Right atrium auricular region (tissue), 2 donors: ENCODE measurements at regions not wholly inside any gene's neighbourhood (a gene's known extent, or its start where the extent isn't known, plus 50 kb on each side); places are given as distances from the start of the nearest gene placed in this dataset.

Source experiments
- DNase-seq: peaks from one replicate; pipeline ENCODE4 v3.0.0-alpha.2; 2019; ENCODE audit warnings: low spot score
- H3K27ac ChIP-seq, 2 donors: fragments of 200-600 bp; sonication (generic); 1 replicate in 1 of 2; 2 replicates in 1 of 2; pipeline ENCODE4 v1.5.1; 2016 to 2019
- H3K27me3 ChIP-seq, 2 donors: fragments of 200-600 bp; sonication (generic); one replicate each; pipeline versions ENCODE4 v1.5.1 to v1.6.0; 2017 to 2019
- H3K36me3 ChIP-seq: fragments of 200-600 bp; sonication (generic); one replicate; pipeline ENCODE4 v1.5.1; 2016
- H3K4me1 ChIP-seq, 2 donors: fragments of 200-600 bp; sonication (generic); one replicate each; pipeline versions ENCODE4 v1.5.1 to v1.6.0; 2017 to 2019
- H3K4me3 ChIP-seq, 2 donors: fragments of 200-600 bp; sonication (generic); 1 replicate in 1 of 2; 2 replicates in 1 of 2; pipeline ENCODE4 v1.5.1; 2017 to 2019; ENCODE audit warnings: mild to moderate bottlenecking in 1 of 2, moderate library complexity in 1 of 2
- H3K9me3 ChIP-seq, 2 donors: fragments of 200-600 bp; sonication (generic); one replicate each; pipeline ENCODE4 v1.5.1; 2019
- TF ChIP-seq, protein P1 (sequence below), 2 donors: fragments of 200-600 bp; sonication (generic); IDR thresholded peaks; one replicate each; pipeline ENCODE4 v1.5.1; 2019; ENCODE audit warnings: antibody characterized with exemption in 2 of 2

DNA sequence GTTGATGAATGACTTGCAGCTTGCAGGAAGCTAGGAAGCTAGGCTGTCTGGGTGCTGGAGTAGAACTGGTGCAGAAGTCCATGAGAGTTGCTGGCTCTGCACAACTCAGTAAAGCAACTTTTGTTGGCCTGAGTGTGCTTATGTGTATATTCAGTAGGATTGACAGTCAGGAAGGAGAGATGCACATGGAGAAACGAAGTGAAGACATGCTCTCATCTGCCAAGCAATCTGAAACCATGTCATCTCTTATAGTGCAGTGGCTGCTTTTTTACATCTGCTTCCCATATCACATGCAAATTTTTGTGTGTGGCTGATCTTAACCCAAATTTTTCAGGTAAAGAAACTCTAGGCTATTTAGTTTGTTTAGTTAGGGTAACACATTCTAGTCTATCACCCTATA is 252.4 kb upstream of the HS3ST5 start:
- Histone ChIP-seq H3K9me3 (no peaks in the 10 kb centered on the region), H3K27ac (no peak overlapping the region), H3K36me3 (no peaks in the 10 kb centered on the region), H3K27me3 (no peaks in the 10 kb centered on the region), H3K4me3 (no peak overlapping the region), H3K4me1 (no peaks in the 10 kb centered on the region)
- no peak for DNase-seq
- TF ChIP-seq, protein P1, sequence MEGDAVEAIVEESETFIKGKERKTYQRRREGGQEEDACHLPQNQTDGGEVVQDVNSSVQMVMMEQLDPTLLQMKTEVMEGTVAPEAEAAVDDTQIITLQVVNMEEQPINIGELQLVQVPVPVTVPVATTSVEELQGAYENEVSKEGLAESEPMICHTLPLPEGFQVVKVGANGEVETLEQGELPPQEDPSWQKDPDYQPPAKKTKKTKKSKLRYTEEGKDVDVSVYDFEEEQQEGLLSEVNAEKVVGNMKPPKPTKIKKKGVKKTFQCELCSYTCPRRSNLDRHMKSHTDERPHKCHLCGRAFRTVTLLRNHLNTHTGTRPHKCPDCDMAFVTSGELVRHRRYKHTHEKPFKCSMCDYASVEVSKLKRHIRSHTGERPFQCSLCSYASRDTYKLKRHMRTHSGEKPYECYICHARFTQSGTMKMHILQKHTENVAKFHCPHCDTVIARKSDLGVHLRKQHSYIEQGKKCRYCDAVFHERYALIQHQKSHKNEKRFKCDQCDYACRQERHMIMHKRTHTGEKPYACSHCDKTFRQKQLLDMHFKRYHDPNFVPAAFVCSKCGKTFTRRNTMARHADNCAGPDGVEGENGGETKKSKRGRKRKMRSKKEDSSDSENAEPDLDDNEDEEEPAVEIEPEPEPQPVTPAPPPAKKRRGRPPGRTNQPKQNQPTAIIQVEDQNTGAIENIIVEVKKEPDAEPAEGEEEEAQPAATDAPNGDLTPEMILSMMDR (IDR thresholded peaks at IDR 0.05): no peak

DNA sequence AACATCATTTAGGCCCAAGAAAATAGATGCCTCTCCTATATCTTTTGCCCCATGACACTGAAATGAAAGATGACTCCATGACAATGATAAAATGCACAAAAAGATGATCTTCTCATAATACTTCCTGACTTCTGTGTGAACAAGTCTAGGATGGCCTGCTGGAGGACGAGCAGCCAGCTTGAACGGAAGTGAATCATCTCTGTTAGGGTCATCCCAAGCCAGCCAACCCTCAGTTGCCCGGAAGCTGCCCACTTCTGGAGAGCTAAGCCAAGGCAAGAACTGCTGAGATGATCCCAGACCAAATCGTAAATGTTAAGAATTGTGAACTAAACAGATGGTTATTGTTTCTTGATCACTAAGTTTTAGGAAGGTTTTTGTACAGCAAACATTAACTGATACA is 249.7 kb upstream of the HS3ST5 start:
- no peak overlapping the region for H3K27ac ChIP-seq
- no peaks in the 10 kb centered on the region for H3K36me3 ChIP-seq
- H3K9me3 ChIP-seq: no peaks in the 10 kb centered on the region
- no peak for DNase-seq
- H3K27me3 ChIP-seq: no peaks in the 10 kb centered on the region
- no peaks in the 10 kb centered on the region for H3K4me1 ChIP-seq
- no peak overlapping the region for H3K4me3 ChIP-seq
- TF ChIP-seq, protein P1 (IDR thresholded peaks at IDR 0.05): no peak

DNA sequence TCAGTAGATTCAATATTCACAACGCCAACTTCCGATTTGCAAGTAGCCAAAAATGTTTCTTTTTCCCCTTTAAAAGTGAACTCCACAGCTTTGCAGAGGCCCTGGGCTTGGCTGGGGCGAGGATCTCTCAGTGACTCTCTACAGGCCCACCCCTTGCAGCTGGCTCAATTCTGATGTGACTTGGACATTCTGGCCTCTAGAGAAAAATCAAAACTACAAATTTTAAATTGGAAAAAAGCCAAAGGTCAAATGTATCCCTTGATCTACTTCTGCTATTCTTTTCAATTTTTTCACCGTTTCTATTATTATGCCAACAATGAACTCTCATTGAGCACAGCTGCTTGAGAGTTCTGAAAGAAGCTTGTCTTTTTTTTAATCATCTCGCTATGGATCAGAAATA is 245.9 kb upstream of the HS3ST5 start:
- DNase-seq: no peak
- no peaks in the 10 kb centered on the region for H3K27me3 ChIP-seq

DNA sequence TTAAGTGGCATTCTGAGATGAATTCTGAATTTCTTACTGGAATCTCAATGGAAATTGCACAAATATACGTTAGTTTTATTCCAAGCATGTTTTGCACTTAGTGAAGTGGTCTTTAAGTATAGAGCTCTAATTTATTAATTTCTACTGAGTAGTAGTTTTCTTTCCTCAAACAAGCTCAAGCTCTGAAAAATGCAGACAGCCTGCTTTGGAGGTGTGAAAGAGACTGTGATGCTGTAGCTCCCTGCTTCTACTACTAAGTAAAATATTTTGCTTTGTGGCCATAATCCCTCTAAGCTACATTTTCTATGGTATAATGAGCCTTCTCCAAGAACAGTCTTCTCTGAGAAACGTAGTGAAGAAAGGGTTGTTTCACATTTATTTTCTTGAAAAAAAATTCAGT is 243.5 kb upstream of the HS3ST5 start:
- Histone ChIP-seq H3K9me3 (peaks cover 0 to 15% of the 10 kb centered on the region in 2 donors), H3K4me3 (no peak overlapping the region), H3K27ac (no peak overlapping the region), H3K36me3 (no peaks in the 10 kb centered on the region), H3K27me3 (no peaks in the 10 kb centered on the region), H3K4me1 (no peaks in the 10 kb centered on the region)
- TF ChIP-seq, protein P1 (IDR thresholded peaks at IDR 0.05): no peak
- DNase-seq: no peak

More for the DNA sequence above, 245.9 kb upstream of the HS3ST5 start:
- Histone ChIP-seq H3K9me3 (peaks cover 0 to 4% of the 10 kb centered on the region in 2 donors), H3K4me3 (no peak overlapping the region), H3K36me3 (no peaks in the 10 kb centered on the region), H3K27ac (no peak overlapping the region), H3K4me1 (no peaks in the 10 kb centered on the region)
- TF ChIP-seq, protein P1 (IDR thresholded peaks at IDR 0.05): no peak

DNA sequence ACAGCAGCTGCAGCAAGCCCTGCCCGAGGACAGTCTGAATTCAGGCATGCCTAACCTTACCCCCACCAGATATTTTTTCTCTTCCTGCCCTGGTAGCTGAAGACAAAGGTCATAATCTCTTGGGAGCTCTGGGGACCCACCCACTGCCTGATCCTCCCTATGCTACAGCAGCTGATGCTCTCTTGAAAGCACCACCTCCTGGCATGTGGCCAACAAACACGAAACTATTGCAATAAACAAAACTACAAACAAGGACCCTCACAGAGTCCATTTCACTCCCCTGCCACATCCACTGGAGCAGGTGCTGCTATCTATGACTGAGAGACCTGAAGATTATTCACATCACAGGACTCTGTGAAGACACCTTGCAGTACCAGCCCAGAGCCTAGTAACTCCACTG is 238.5 kb upstream of the HS3ST5 start:
- no peaks in the 10 kb centered on the region for H3K27me3 ChIP-seq
- TF ChIP-seq, protein P1 (IDR thresholded peaks at IDR 0.05): no peak
- H3K4me3 ChIP-seq: no peak overlapping the region
- H3K36me3 ChIP-seq: no peaks in the 10 kb centered on the region
- no peak for DNase-seq
- no peaks in the 10 kb centered on the region for H3K4me1 ChIP-seq
- H3K9me3 ChIP-seq: peaks cover 0 to 14% of the 10 kb centered on the region in 2 donors
- H3K27ac ChIP-seq: no peak overlapping the region

DNA sequence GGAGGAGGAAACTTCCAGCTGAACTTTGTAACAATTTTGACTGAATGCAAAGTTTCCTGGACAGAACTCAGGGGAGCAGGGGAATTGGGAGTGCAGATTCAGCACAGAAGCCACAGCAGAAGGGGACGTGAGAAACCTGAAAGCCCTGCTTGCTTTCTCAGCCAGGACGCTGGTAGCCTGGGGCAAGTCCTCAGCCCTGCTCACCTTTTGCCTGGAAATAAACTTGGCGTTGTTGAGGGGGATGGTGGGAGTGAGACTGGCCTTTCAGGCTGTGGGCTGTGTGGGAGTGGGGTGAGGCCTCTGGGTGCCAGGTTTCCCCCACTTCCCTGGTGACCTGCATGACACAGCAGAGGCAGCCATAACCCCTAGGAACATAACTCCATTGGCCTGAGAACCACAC is 238.1 kb upstream of the HS3ST5 start:
- Histone ChIP-seq H3K4me1 (no peaks in the 10 kb centered on the region), H3K4me3 (no peak overlapping the region), H3K27ac (no peak overlapping the region), H3K36me3 (no peaks in the 10 kb centered on the region), H3K9me3 (peaks cover 0 to 11% of the 10 kb centered on the region in 2 donors), H3K27me3 (no peaks in the 10 kb centered on the region)
- no peak for DNase-seq
- TF ChIP-seq, protein P1 (IDR thresholded peaks at IDR 0.05): no peak
